HCT116 (cell line): ENCODE measurements at regions not wholly inside any gene's neighbourhood (a gene's known extent, or its start where the extent isn't known, plus 50 kb on each side); places are given as distances from the start of the nearest gene placed in this dataset.

ENCODE experiments used
- ATAC-seq: fragments of 200-7000 bp; cut with Tn5 transposase; 2 replicates; pipeline ENCODE4 v1.9.1; 2020; ENCODE audit warnings: mild to moderate bottlenecking, moderate library complexity
- BruUV-seq: library from RNA; stranded (reverse); fragments of 400-500 nt; replicated peaks from 2 replicates; lab custom pipeline; 2021; lab: Mats Ljungman, UMichigan
- CTCF ChIA-PET: fragments of 300-600 bp; sonication (Branson Sonifier 250); formaldehyde crosslinking; loops from one replicate; lab custom pipeline; 2021; ENCODE audit warnings: antibody characterized with exemption; lab: Charles Lee
- POLR2A ChIA-PET: fragments of 300-600, 350-600 bp; sonication (Branson Sonifier 250); formaldehyde crosslinking; loops from one replicate; lab custom pipeline; 2021; ENCODE audit warnings: antibody characterized with exemption; lab: Charles Lee
- RAD21 ChIA-PET, 2 experiments: fragments of 300-600 bp; sonication (Branson Sonifier 250); formaldehyde crosslinking; loops; one replicate each; lab custom pipeline; 2023; ENCODE audit warnings: low total read pairs in 2 of 2; ENCODE audit not compliant: uncharacterized antibody in 2 of 2, unreplicated experiment in 2 of 2, low non-redundant PET in 1 of 2; lab: Charles Lee
- DNase-seq: peaks from one replicate; pipeline ENCODE4 v3.0.0-alpha.2; 2010; ENCODE audit warnings: low read depth, low spot score
- H2AFZ ChIP-seq: fragments of 200-600 bp; shearing (Covaris generic), sonication (generic); 2 replicates; pipeline ENCODE4 v1.6.1; 2017; ENCODE audit warnings: low read depth, mixed run types, mixed read lengths, antibody characterized with exemption, low read length; ENCODE audit not compliant: poor library complexity, severe bottlenecking
- H3K27ac ChIP-seq: 2 replicates; pipeline ENCODE4 v1.5.1; 2012; ENCODE audit warnings: low read depth, low read length
- H3K27me3 ChIP-seq: fragments of 200-600 bp; sonication (generic); 2 replicates; pipeline ENCODE4 v1.6.1; 2016; ENCODE audit warnings: mixed run types, low read length, mixed read lengths; ENCODE audit not compliant: insufficient read depth
- H3K36me3 ChIP-seq, 2 experiments: fragments of 200-500 bp in 1 of 2; fragments of 200-600 bp in 1 of 2; sonication (Bioruptor generic) in 1 of 2; sonication (generic) in 1 of 2; 2 replicates each; pipeline versions ENCODE4 v1.5.1 to v1.6.1; 2014 to 2016; ENCODE audit warnings: low read length in 2 of 2, inconsistent platforms in 1 of 2, mixed read lengths in 1 of 2, mixed run types in 1 of 2; ENCODE audit not compliant: insufficient read depth in 2 of 2, control insufficient read depth in 1 of 2
- H3K4me1 ChIP-seq, 2 experiments: fragments of 200-600 bp in 1 of 2; sonication (generic) in 1 of 2; 2 replicates each; pipeline versions ENCODE4 v1.5.1 to v1.6.1; 2012 to 2017; ENCODE audit warnings: low read length in 2 of 2, inconsistent platforms in 1 of 2, mild to moderate bottlenecking in 1 of 2, mixed read lengths in 1 of 2, mixed run types in 1 of 2, moderate library complexity in 1 of 2; ENCODE audit not compliant: insufficient read depth in 2 of 2, control insufficient read depth in 1 of 2
- H3K4me2 ChIP-seq: fragments of 200-600 bp; sonication (generic); 2 replicates; pipeline ENCODE4 v1.6.1; 2017; ENCODE audit warnings: mixed run types, low read length, mixed read lengths
- H3K4me3 ChIP-seq, 2 experiments: fragments of 200-600 bp in 1 of 2; sonication (generic) in 1 of 2; replicated peaks in 1 of 2; 2 replicates each; pipeline ENCODE4 v1.5.1; 2011 to 2016; ENCODE audit warnings: low read length in 2 of 2, control low read depth in 1 of 2, low read depth in 1 of 2, mild to moderate bottlenecking in 1 of 2, mixed read lengths in 1 of 2, mixed run types in 1 of 2
- H3K79me2 ChIP-seq: fragments of 200-600 bp; sonication (generic); 2 replicates; pipeline ENCODE4 v1.6.1; 2017; ENCODE audit warnings: mild to moderate bottlenecking, mixed run types, low read length, moderate library complexity, mixed read lengths; ENCODE audit not compliant: insufficient read depth
- H3K9ac ChIP-seq: fragments of 200-600 bp; sonication (generic); 2 replicates; pipeline ENCODE4 v1.6.1; 2016; ENCODE audit warnings: low read length, mixed read lengths
- H3K9me2 ChIP-seq: fragments of 200-600 bp; sonication (generic), shearing (Covaris generic); 2 replicates; pipeline ENCODE4 v1.6.1; 2017; ENCODE audit warnings: mixed run types, mild to moderate bottlenecking, moderate library complexity; ENCODE audit not compliant: insufficient read depth
- H3K9me3 ChIP-seq, 2 experiments: fragments of 200-500 bp in 1 of 2; fragments of 200-600 bp in 1 of 2; sonication (Bioruptor generic) in 1 of 2; sonication (generic) in 1 of 2; 2 replicates each; pipeline ENCODE4 v1.6.1; 2014 to 2017; ENCODE audit warnings: low read length in 2 of 2, mixed read lengths in 2 of 2, inconsistent platforms in 1 of 2, low read depth in 1 of 2, mild to moderate bottlenecking in 1 of 2, mixed run types in 1 of 2, moderate library complexity in 1 of 2; ENCODE audit not compliant: control insufficient read depth in 1 of 2, insufficient read depth in 1 of 2
- H4K20me1 ChIP-seq: fragments of 200-600 bp; sonication (generic), shearing (Covaris generic); 2 replicates; pipeline ENCODE4 v1.6.1; 2017; ENCODE audit warnings: mixed run types, mild to moderate bottlenecking, moderate library complexity; ENCODE audit not compliant: insufficient read depth
- ATF3 ChIP-seq: IDR thresholded peaks from 2 replicates; pipeline ENCODE4 v1.6.1; 2012
- EZH2 ChIP-seq: fragments of 200-600 bp; sonication (generic); IDR thresholded peaks from 2 replicates; pipeline ENCODE4 v1.6.1; 2017; ENCODE audit warnings: antibody characterized with exemption, mixed run types
- FOSL1 ChIP-seq: IDR thresholded peaks from 2 replicates; pipeline ENCODE4 v1.6.1; 2012; ENCODE audit warnings: low read depth
- POLR2A ChIP-seq: IDR thresholded peaks from 2 replicates; pipeline ENCODE4 v1.7.0; 2011; ENCODE audit warnings: borderline replicate concordance; ENCODE audit not compliant: insufficient read depth, insufficient read length; ENCODE audit errors: extremely low read depth
- POLR2AphosphoS5 ChIP-seq: IDR thresholded peaks from 2 replicates; pipeline ENCODE4 v1.6.1; 2011; ENCODE audit warnings: mild to moderate bottlenecking, low read depth, low read length, moderate library complexity
- RAD21 ChIP-seq: IDR thresholded peaks from 2 replicates; pipeline ENCODE4 v1.6.1; 2012; ENCODE audit warnings: low read depth, mild to moderate bottlenecking
- ZBTB33 ChIP-seq: IDR thresholded peaks from 2 replicates; pipeline ENCODE4 v1.6.1; 2011; ENCODE audit warnings: mild to moderate bottlenecking, low read length, moderate library complexity; ENCODE audit not compliant: insufficient replicate concordance; ENCODE audit errors: extremely low read depth
- intact Hi-C: fragments of 100-400 bp; cut with micrococcal nuclease; formaldehyde crosslinking; loops from 2 replicates; pipeline ENCODE4 v1.10.0; 2022

- no peak for TF ChIP-seq RAD21
- no peak for TF ChIP-seq POLR2A
- TF ChIP-seq POLR2AphosphoS5 = no peak
- TF ChIP-seq EZH2 = no peak
- TF ChIP-seq ZBTB33 = no peak
- TF ChIP-seq FOSL1 = no peak
Observed at GRCh38 chr4:145345401-145345800, 136.3 kb upstream of the SMAD1 start (continued).

GRCh38 chr4:145341381-145341780 lies 140.3 kb upstream of the SMAD1 start:
- Histone ChIP-seq H2AFZ (no peak overlapping the region), H3K4me1 (no peaks in the 10 kb centered on the region), H3K79me2 (no peaks in the 10 kb centered on the region), H4K20me1 (no peaks in the 10 kb centered on the region), H3K36me3 (no peaks in the 10 kb centered on the region), H3K27me3 (no peaks in the 10 kb centered on the region), H3K9ac (no peak overlapping the region), H3K4me3 (no peak overlapping the region), H3K9me2 (no peaks in the 10 kb centered on the region), H3K4me2 (no peak overlapping the region), H3K27ac (no peak overlapping the region), H3K9me3 (no peaks in the 10 kb centered on the region)
- ChIA-PET POLR2A (no interaction called here), RAD21 (no interaction called here), CTCF (no interaction called here)
- no peak for TF ChIP-seq FOSL1
- no peak for TF ChIP-seq ATF3
- no TSS peak for BruUV-seq
- intact Hi-C loops = no loop called here
- ATAC-seq (no peak), DNase-seq (no peak)
